CD4-positive, alpha-beta T cell treated with Interleukin-15 for 4 hours (primary cell): ENCODE measurements at regions not wholly inside any gene's neighbourhood (a gene's known extent, or its start where the extent isn't known, plus 50 kb on each side); places are given as distances from the start of the nearest gene placed in this dataset.
"Not testable (repeated sequence)": the region's sequence is repeated elsewhere in the genome, so short reads cannot be mapped to it uniquely, and the experiment has no call there.

Experiments
- DNase-seq: peaks from one replicate; pipeline ENCODE4 v3.0.0-alpha.2; 2020; ENCODE audit warnings: low spot score

DNA sequence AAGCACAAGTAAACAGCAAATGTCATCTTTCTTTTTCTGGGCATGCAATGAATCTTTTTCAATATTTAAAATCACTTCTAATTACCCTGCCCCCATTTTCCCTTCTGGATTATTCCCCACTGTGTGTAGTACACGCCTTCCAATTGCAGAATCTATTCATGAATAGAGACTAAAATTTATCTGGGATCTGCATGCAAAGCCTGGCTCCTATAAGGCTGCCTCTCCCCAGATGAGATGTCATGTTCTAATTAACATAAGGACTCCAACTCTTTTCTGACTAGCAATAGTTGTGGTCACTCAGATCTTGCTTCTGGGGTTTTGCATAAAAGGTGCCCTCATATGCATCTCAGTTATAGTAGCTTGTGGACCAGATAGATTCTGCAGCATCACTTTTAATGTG is 473.5 kb downstream of the BTG1 start:
- no peak for DNase-seq

DNA sequence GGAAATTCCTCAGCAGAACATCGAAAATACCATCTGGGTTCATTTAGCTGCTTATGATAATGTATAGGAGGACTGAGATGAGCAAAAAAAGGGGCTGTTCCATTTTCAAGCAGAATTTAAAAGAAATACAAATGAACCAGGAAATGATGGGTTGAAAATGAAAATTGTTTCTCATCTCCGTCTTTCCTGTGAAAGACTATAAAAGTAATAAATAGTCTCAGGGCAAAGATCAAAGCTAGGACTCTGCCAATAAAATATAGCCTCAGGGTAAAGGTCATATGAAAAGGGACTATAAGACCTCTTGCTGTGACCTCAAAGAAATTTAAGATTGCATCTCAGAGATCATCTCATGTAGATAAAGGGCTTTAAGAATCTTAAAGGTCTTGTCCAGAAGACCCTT is 478.0 kb downstream of the BTG1 start:
- DNase-seq, result no peak

DNA sequence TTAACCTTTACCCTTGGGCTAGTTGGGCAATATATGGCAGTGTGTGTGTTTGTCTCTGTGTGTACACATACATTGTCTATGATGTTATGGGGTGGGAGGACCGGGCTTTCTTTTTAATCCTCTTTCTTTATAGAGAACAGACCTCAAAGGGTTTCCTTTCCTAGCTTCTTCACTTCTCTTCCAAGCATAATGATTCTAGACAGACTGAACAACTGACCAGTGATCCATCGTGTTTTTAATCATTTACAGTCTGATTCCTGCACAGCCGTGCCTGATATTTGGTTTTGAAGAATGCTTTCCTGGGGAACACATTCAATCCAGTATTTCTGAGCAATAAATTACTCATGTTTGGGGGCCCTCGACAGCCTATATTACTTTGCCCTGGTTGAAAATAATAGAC is 481.1 kb upstream of the DCN start:
- no peak for DNase-seq

DNA sequence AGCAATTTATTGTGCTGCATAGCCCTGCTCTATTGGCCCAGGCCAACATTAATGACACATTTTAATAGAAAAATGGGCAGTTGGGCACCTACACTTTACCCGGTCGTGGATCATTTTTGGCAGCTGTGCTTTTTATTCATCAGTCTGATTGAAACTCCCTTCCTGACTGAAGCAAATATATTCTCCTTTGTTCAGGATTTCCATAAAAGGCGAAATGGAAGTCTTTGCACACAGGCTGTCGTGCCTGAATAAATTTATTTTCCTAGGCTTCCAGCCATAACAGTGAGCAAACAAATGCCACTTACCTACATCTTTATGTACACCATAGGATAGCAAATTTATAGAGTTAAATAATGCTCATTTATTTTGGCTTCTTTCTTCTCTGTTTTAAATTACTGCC is 480.7 kb upstream of the DCN start:
- DNase-seq, result no peak

DNA sequence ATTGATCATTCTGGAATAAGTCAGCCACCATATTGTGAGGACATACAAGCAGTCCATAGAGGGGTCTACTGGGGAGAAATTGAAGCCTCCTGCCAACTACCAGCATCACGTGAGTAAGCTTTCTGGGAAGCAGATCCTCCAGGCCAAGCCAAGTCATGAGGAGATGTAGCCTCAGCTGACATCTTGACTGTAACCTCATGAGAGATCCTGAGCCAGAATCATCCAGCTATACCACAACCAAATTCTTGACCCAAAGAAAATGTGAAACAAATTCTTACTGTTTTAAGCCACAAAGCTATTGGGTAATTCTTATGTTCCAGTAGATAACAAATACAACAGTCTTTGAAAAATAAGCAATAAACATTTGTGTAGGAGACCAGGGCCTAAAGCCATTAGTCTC is 479.4 kb upstream of the DCN start:
- no peak for DNase-seq

DNA sequence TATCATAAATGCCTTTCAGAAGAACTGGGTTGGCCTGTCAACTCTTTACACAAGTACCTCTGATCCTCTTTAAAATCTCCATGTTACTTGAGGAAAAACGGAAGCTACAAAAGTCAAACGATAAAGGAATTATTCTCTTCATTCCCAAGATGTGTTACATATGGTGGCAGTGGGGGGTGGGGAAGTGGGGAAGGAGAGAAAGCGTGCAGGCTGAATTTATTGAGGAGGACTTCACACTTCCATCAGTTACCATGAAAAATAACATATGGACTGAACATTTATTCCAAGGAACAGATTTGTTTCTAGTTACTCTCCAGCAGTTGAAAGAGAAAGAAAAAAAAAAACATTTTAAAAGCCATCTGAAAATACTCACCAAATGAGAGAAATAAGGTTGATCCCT is 474.4 kb upstream of the DCN start:
- no peak for DNase-seq

DNA sequence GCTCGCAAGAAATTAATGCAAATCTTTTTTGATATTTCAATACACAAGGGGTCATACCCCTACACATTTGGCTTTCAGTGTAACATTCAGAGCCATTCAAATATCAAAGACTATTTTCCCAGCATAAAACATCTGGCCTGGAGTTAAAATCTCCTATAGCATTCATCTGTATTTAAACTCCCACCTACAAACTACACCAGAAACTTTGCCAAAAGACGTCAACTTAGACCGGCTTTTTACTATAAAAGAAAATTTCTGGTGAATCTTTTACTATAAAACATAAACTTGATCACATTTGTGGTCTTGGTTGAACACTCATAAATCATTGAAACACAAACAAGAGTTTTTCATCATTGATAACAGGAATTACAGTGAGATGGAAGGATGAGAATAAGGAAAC is 473.3 kb upstream of the DCN start:
- no peak for DNase-seq

DNA sequence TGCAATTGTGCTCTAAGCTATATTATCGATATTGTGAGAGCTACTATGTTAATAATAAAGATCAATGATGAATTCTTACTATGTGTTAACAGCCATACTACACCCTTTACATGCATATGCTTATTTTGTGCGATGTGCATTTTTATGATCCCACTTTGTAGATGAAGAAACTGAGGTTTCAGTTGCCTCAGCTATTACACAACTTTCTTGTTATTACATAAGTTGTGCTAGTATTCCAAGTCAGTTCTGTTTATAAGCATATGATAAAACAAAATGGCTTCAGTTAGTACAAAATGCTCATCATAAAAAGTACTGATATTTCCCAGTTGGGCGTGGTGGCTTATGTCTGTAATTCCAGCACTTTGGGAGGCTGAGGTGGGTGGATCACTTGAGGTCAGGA is 471.5 kb upstream of the DCN start:
- DNase-seq, result no peak

DNA sequence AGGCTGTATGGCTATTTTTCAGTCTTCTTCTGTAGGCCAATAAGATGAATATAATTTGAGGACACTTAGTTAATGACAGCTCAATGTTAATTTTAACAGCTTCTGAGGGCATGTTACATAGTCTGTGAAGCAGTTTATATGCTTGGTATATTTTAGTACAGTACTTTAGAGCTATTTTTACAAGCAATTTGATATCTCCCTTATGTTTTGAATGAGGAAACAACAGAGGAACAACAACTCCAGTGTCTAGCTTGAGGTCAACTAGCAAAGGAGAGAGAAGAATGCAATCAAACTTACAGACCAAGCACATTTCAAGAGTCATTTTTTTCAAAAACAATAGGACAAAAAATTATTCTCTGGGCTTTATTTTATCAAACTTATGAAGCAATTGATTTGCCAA is 469.1 kb upstream of the DCN start:
- no peak for DNase-seq

DNA sequence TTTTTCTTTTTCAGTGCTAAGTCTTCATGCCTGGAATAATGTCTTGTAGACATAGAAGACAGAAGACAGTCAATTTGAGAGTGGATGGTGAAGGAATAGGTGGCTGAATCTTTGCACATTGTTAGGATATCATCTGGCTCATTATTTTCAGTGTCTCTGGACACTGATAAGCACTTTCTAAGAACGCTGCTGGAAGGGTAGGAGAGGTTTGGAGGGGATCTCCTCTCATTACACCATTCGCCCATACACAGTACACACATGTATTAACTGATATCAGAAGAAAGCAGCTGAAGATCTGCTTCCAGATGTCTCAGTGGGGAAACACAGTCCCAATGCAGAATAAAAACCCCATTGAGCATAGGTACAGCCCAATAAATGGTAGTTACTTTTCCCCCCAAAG is 461.1 kb upstream of the DCN start:
- DNase-seq, result no peak

DNA sequence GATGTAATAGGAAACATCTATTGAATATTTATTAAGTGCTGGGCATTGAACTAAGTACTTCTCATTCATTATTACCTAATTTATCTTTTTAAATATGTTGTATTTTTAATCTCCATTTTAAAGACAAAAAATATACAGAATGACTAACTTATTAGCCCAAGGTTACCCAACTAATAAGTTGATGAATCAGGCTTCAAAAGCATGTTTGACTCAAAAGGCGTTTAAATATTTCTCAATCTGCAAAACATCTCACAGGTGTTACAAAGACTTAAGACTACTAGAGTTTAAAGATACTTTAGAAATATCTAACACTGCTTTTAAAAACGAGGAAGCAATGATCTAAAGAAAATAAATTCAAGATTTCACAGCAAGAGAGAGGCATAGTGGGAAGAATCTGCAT is 457.4 kb upstream of the DCN start:
- DNase-seq, result no peak

DNA sequence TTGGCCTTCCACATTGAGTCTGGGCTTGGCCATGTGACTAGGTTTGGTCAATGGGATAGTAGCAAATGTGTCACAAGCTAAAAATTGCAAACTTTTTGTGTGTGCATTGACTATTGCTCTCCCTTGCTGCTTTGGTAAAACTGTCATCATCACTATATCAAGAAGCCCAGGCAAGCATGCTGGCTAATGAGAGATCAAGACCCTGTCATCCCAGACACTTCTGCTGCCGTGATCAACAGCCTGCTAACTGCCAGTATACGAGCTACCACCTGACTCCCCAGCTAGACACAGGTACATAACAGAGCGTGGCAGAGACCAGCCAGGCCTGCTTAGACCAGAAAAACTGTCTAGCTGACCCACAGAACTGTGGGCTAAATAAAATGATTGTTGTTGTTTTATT is 456.7 kb upstream of the DCN start:
- DNase-seq, result no peak

DNA sequence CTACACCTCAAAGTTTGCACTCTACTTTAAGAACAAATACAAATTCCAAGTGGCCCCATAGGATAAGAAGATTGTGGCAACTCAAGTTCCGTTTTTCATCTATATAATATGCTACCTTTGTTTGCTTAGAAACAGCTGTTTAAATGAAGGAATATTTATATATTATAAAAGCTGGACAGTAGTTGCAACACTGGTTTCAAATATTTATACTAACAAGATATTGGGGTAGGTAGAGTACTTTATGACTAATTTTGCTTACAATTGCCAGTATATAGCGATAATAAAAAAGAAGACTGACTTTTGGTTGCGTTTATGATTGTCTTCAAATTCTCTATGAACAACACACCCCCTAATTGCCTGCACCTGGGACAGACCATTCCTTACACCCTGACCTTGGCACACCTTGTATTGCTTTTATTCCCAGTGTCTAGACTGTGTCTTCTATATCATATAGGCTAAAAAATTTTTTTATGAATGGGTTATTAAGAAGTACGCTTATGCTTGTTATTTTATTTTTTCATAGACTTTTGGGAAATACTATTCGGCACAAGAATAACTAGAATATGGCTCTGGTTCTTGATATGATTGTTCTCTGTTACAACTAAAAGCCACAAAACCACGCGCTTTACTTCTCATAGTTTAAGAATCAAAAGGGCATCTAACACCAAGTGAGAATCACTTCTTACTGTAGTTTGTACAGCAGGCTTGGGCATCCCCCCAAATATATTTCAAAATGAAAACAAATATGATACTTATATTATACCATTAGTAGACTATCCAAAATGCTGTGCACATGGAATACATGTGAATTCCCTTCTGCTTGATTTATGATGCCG is 455.4 kb upstream of the DCN start:
- no peak for DNase-seq

DNA sequence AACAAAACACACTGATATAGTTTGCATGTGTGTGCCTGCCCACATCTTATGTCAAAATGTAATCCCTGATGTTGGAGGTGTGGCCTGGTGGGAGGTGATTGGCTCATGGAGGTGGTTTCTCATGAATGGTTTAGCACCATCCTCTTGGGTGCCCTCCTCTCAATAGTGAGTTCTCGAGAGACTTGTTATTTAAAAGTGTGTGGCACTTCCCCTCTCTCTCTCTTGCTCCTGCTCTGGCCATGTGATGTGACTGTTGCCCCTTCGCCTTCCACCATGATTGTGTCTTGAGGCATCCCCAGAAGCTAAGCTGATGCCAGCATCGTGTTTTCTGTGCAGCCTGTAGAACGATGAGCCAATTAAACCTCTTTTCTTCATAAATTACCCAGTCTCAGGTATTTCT is 454.1 kb upstream of the DCN start:
- DNase-seq, result no peak

DNA sequence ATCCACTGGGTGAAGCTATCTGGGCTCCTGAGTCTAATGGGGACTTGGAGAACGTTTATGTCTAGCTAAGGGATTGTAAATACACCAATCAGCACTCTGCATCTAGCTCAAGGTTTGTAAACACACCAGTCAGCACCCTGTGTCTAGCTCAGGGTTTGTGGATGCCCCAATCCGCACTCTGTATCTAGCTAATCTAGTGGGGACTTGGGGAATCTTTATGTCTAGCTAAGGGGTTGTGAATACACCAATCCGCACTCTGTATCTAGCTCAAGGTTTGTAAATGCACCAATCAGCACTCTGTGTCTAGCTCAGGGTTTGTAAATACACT is 451.7 kb upstream of the DCN start:
- not testable (repeated sequence) for DNase-seq

DNA sequence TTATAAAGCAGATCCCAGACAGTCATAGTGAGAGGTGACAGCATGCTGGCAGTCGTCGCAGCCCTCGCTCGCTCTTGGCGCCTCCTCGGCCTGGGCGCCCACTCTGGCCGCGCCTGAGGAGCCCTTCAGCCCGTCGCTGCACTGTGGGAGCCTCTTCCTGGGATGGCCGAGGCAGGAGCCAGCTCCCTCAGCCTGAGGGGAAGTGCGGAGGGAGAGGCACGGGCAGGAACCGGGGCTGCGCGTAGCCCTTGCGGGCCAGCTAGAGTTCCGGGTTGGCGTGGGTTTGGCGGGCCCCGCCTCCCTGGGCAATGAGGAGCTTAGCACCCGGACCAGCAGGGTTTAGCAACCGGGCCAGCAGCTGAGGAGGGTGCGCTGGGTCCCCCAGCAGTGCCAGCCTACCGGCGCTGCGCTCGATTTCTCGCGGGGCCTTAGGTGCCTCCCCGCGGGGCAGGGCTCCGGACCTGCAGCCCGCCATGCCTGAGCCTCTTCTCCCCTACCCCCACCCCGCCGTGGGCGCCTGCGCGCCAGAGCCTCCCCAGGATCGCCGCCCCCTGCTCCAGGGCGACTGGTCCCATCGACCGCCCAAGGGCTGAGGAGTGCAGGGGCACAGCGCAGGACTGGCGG is 451.2 kb upstream of the DCN start:
- DNase-seq, result no peak

DNA sequence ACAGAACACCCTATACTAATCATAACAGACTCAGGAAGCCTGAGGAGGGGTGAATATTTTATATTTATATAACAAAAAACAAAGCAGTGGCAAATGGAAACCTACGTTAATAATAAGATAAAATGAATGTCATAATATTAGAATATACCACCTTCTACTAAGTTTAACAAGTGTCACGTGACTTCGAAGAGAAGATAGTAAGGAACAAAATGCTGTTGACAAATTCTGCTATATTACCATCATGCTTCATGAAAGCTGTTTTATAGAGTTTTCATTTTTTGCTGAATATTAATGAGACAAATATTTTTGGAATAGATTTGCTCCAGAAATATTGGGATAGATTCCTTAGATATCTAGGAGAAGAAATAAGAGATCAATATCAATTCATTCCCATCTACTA is 450.6 kb upstream of the DCN start:
- no peak for DNase-seq

DNA sequence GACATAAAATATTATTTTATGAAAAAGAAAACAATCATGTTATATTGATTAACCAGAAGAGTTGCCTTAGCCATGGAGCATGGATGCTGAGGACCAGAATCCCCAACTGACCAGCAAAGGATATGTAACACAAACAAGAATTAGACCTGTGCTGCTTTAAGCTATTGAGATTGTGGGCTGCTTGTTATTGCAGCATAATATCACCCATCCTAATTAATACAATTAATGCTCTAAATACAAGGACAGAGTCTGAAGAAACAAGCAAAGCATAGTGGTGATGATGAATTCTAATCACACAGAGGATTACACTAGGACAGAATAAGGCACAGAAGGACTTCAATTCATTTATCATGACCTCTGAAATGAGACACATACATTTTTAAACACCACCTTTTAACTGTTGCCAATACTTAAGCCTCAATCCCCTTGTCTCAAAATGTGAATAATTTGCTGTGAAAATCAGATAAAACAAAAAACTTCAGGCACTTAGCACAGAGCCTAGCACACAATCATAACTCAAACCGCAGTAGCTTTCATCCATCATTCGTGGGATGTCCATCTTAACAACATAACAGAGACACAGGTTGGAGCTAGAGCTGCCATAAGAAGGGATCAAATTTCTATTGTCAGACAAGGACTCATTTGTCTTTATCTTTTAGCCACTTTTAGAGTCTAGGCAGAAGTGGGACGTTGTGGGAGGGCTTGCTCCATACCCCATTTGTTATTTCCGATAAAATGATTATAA is 449.6 kb upstream of the DCN start:
- DNase-seq, result no peak

DNA sequence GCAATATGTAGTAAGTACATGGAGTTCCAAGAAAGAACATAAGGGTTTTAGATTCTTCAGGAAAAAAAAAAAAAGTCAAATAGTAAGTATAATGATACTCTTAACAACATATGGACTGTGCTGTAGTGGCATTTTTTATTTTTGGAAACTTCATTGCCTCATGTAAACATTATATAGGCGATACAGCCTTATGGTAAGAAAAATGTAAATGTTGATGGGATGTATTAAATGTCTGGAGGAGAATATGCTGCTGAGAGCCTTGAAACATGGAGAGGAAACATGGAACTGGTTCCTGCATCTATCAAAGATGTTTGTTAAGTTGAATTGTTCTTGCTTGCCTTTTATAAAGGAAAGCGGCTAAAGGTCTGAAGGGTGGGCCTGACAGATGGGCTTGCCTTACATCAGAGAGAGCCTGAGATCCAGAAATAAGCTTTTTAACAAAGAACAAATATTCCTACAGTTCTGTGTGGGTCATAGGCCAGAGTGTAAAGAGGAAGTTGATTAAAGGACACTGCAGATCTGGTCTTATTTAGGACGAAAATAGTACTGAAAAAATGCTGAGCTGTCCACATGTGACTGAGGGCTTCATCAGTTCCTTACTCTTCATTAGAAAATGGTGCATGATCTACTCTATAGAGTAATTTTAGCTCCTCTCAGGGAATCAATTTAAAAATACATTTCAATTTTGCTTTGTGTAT is 448.1 kb upstream of the DCN start:
- no peak for DNase-seq

DNA sequence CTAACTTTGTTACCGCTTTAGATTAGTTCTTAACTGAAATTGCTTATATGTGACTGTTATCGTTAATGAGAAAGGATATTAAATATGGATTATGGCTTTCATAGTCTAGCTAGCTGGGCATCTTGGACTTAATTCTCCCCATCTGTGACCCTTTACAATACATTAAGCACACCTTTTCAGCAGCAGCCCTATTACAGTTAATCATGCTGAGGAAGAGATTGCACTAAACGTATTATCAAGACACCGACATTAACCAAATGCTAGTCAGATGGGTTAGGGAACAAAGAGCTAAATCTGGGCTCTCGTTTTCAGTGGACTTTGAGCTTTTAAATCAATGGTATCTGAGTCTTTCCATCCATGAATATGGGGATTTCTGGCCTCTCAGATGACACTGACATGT is 447.5 kb upstream of the DCN start:
- DNase-seq, result no peak

DNA sequence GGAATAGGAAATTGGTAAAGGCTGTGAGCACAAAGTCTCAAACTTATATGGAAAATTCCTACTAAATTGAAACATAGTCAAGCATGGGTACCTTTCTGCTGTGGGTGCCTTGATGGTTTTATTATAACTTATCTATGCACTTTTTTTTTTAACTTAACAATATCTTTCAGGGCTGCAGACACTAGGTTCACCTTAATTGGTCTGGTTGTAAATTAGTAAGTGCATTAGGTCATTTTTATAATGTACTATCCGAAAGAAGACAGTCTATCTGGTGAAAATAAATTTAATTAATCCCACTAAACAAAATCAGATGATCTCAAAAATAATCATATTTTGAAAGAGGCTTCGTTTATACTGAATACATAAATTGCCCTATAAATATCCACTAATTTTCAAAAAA is 446.8 kb upstream of the DCN start:
- no peak for DNase-seq

DNA sequence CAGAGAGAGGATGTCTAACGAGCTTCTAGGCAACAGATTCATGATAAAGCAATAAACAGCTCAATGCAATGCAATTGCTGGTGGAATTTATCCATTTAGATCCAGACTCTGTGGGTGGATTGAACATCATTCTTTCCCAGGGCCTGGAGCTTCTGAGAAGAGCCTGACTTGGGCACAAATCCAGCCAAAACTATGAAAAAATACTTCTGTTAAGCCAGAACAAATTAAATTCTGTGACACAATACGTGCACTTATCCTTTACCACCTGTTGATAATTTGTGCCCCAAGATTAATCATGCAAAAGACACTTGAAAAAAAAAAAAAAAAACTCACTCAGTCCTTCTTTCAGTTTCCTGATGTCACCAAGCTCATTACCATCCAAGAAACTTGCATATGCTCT is 446.0 kb upstream of the DCN start:
- no peak for DNase-seq

DNA sequence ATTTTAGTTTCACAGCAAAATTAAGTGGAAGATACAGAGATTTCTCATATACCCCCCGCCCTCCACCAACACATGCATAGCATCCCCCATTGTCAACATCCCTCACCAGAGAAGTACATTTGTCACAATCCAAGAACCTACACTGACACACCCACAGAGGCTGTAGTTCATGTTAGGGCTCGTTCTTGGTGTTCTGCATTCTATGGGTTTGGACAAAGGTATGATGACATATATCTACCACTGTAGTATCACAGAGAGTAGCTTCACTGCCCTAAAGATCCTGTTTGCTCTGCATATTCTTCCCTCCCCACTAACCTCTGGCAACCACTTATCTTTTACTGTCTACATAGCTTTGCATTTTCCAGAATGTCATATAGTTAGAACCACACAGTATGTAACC is 444.6 kb upstream of the DCN start:
- DNase-seq, result no peak
